GM12878 (cell line): ENCODE measurements at regions not wholly inside any gene's neighbourhood (a gene's known extent, or its start where the extent isn't known, plus 50 kb on each side); places are given as distances from the start of the nearest gene placed in this dataset.

ENCODE experiments used
- ATAC-seq: fragments of 200-7000 bp; cut with Tn5 transposase; 3 replicates; pipeline ENCODE4 v1.9.1; 2020; ENCODE audit warnings: mild to moderate bottlenecking, moderate library complexity
- BruUV-seq: library from RNA; stranded (reverse); fragments of 400-500 nt; replicated peaks from 2 replicates; lab custom pipeline; 2021; lab: Mats Ljungman, UMichigan
- CTCF ChIA-PET: fragments of 300-600 bp; sonication (Branson Sonifier 250); formaldehyde crosslinking; extraction: SDS; loops from one replicate; lab custom pipeline; 2021; ENCODE audit warnings: inconsistent platforms; lab: Yijun Ruan, JAX
- POLR2A ChIA-PET: fragments of 350-600 bp; formaldehyde crosslinking; extraction: SDS; loops from one replicate; lab custom pipeline; 2021; ENCODE audit warnings: inconsistent platforms; lab: Charles Lee
- RAD21 ChIA-PET: fragments of 300-600 bp; sonication (Branson Sonifier 250); formaldehyde crosslinking; loops from one replicate; lab custom pipeline; 2023; ENCODE audit warnings: antibody characterized with exemption; ENCODE audit not compliant: unreplicated experiment; lab: Charles Lee
- SMC1A ChIA-PET: fragments of 300-600 bp; sonication (Branson Sonifier 250); formaldehyde crosslinking; loops from one replicate; lab custom pipeline; 2023; ENCODE audit not compliant: unreplicated experiment, uncharacterized antibody; lab: Charles Lee
- DNase-seq: peaks from one replicate; pipeline ENCODE4 v3.0.0-alpha.2; 2011; ENCODE audit warnings: low read depth, low spot score
- FAIRE-seq: peaks from 3 replicates; lab custom pipeline; 2011; peaks lifted over from hg19 to GRCh38; lab: Jason Lieb, UNC
- H2AFZ ChIP-seq: 2 replicates; pipeline ENCODE4 v1.6.0; 2011; ENCODE audit warnings: low read depth, low read length, control low read depth; ENCODE audit not compliant: control insufficient read depth
- H3K27ac ChIP-seq: 2 replicates; pipeline ENCODE4 v1.5.1; 2011; ENCODE audit warnings: control low read depth; ENCODE audit not compliant: control insufficient read depth, insufficient read depth
- H3K27me3 ChIP-seq, 2 experiments: replicated peaks in 1 of 2; 2 replicates each; pipeline versions ENCODE4 v1.6.0 to v1.6.1; 2011; ENCODE audit warnings: low read length in 1 of 2; ENCODE audit not compliant: control insufficient read depth in 2 of 2, insufficient read depth in 2 of 2
- H3K36me3 ChIP-seq, 2 experiments: 2 replicates each; pipeline ENCODE4 v1.5.1; 2011; ENCODE audit warnings: low read length in 1 of 2; ENCODE audit not compliant: control insufficient read depth in 2 of 2, insufficient read depth in 2 of 2
- H3K4me1 ChIP-seq: 2 replicates; pipeline ENCODE4 v1.6.1; 2011; ENCODE audit warnings: mild to moderate bottlenecking, low read length, moderate library complexity, mixed read lengths; ENCODE audit not compliant: control insufficient read depth, insufficient read depth
- H3K4me2 ChIP-seq: 2 replicates; pipeline ENCODE4 v1.6.0; 2011; ENCODE audit warnings: control low read depth; ENCODE audit not compliant: control insufficient read depth, insufficient read depth
- H3K4me3 ChIP-seq: fragments of 200-600 bp; sonication (generic); 2 replicates; pipeline ENCODE4 v1.5.1; 2016
- H3K79me2 ChIP-seq: 2 replicates; pipeline ENCODE4 v1.6.0; 2011; ENCODE audit warnings: low read length; ENCODE audit not compliant: control insufficient read depth, insufficient read depth
- H3K9ac ChIP-seq: 2 replicates; pipeline ENCODE4 v1.8.0; 2011; ENCODE audit warnings: low read length, control low read depth, mixed read lengths; ENCODE audit not compliant: control insufficient read depth, insufficient read depth
- H3K9me3 ChIP-seq: replicated peaks from 3 replicates; pipeline ENCODE4 v1.5.1; 2011; ENCODE audit warnings: mild to moderate bottlenecking, low read length; ENCODE audit not compliant: control insufficient read depth, insufficient read depth
- H4K20me1 ChIP-seq: 2 replicates; pipeline ENCODE4 v1.6.0; 2011; ENCODE audit not compliant: control insufficient read depth, insufficient read depth
- ATF7 ChIP-seq: fragments of 450-650 bp; IDR thresholded peaks from 2 replicates; pipeline ENCODE4 v1.6.1; 2016; ENCODE audit warnings: low read depth, mild to moderate bottlenecking
- MTA2 ChIP-seq: fragments of 450-650 bp; IDR thresholded peaks from 2 replicates; pipeline ENCODE4 v1.6.1; 2016; ENCODE audit warnings: low read depth, mild to moderate bottlenecking, moderate library complexity
- NBN ChIP-seq: fragments of 450-650 bp; IDR thresholded peaks from 2 replicates; pipeline ENCODE4 v1.6.1; 2016
- NFIC ChIP-seq: IDR thresholded peaks from 2 replicates; pipeline ENCODE4 v1.6.1; 2012; ENCODE audit warnings: low read depth, mild to moderate bottlenecking, inconsistent platforms, low read length, moderate library complexity
- PAX5 ChIP-seq: IDR thresholded peaks from 2 replicates; pipeline ENCODE4 v1.6.1; 2011; ENCODE audit warnings: low read depth, low read length, borderline replicate concordance
- POLR2A ChIP-seq: IDR thresholded peaks from 2 replicates; pipeline ENCODE4 v1.6.1; 2011; ENCODE audit warnings: low read depth, mild to moderate bottlenecking, low read length
- RAD51 ChIP-seq: fragments of 450-650 bp; IDR thresholded peaks from 2 replicates; pipeline ENCODE4 v1.6.1; 2016; ENCODE audit warnings: moderate library complexity, mild to moderate bottlenecking, inconsistent platforms
- SPI1 ChIP-seq: IDR thresholded peaks from 2 replicates; pipeline ENCODE4 v1.6.1; 2011; ENCODE audit warnings: low read depth, mild to moderate bottlenecking, low read length, moderate library complexity, borderline replicate concordance; ENCODE audit not compliant: insufficient read depth
- SRF ChIP-seq, 2 experiments: IDR thresholded peaks; 2 replicates each; pipeline ENCODE4 v1.6.1; 2011; ENCODE audit warnings: low read depth in 2 of 2, low read length in 2 of 2, mild to moderate bottlenecking in 1 of 2, moderate library complexity in 1 of 2
- TARDBP ChIP-seq: IDR thresholded peaks from 2 replicates; pipeline ENCODE4 v1.6.1; 2016; ENCODE audit warnings: borderline replicate concordance
- ZNF207 ChIP-seq: fragments of 450-650 bp; IDR thresholded peaks from 2 replicates; pipeline ENCODE4 v1.6.1; 2014; ENCODE audit warnings: antibody characterized with exemption, mild to moderate bottlenecking, borderline replicate concordance
- ZSCAN29 ChIP-seq: fragments of 450-650 bp; IDR thresholded peaks from 2 replicates; pipeline ENCODE4 v1.6.1; 2017; ENCODE audit warnings: mild to moderate bottlenecking, moderate library complexity
- WGBS: methylation state at CpG from one replicate; pipeline ENCODE4 v1.1.6; 2016; ENCODE audit warnings: low lambda C conversion rate; ENCODE audit not compliant: insufficient replicate concordance, insufficient coverage; ENCODE audit errors: missing lambda C conversion rate; 5-methylcytosine and 5-hydroxymethylcytosine counted together
- in situ Hi-C: fragments of 300-500 bp; cut with MboI; formaldehyde crosslinking; loops from 9 replicates; pipeline ENCODE4 v1.14.3; 2018; ENCODE audit warnings: mixed read lengths
- intact Hi-C: fragments of 100-400 bp; cut with micrococcal nuclease; formaldehyde crosslinking; loops from one replicate; pipeline ENCODE4 v1.14.2; 2022; ENCODE audit not compliant: unreplicated experiment
- TF ChIP-seq, protein P1 (sequence below): fragments of 450-650 bp; IDR thresholded peaks from 2 replicates; pipeline ENCODE4 v1.6.1; 2016; ENCODE audit warnings: mild to moderate bottlenecking
- TF ChIP-seq, protein P2 (sequence below): fragments of 450-650 bp; IDR thresholded peaks from 2 replicates; pipeline ENCODE4 v1.6.1; 2017; ENCODE audit warnings: low read depth, mild to moderate bottlenecking, moderate library complexity

DNA sequence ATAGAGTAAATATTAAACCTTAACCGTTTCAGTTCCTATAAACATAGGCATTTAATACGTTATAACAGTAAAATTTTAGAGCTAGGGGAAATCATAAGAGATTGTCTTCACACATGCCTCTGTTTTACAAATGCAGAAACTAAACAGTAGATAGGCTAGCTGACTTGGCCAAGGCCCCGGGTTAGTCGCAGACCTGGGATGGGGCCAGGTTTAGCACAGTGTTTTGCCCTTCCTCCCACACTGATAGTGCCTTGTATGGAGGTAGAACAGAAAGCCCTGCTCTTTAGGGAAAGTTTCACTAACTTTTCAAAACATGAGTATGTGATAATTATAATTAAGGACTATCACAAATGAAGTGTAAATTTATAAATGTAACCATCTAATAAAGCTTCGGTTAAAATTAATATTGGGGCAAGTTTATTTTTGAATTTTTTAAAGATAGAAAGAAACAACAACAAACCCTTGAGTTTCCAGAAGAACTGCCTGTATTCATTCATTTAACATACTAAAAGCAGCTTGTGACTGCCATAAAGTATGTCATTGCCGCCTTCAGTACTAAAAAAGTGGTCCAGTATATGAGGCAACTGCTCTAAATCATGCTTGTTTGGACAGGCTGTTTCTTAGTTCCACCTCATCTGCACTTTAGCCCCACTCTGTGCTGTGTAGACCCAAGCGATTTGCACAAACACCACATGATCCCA, 62.5 kb upstream of the LOC128125822 start:
- H3K4me2 ChIP-seq: no peak overlapping the region; the same call in 1 of the 2 replicates
- no peaks in the 10 kb centered on the region; the same call in 2 of the 3 replicates for H3K9me3 ChIP-seq
- ChIA-PET POLR2A (interaction anchor here (0.6 to 1.5 kb wide), 6 partner anchors 8 to 64 kb away, joined by 3 to 7 read pairs (median 5); no protein-coding TSS in a partner anchor), SMC1A (interaction anchor here (0.6 to 6.6 kb wide), 18 partner anchors 9 to 255 kb away, joined by 3 to 96 read pairs (median 4); no protein-coding TSS in a partner anchor), CTCF (interaction anchor here (1.0 to 4.2 kb wide), 10 partner anchors 9 to 292 kb away, joined by 3 to 28 read pairs (median 5); no protein-coding TSS in a partner anchor), RAD21 (interaction anchor here (0.7 to 2.4 kb wide), 13 partner anchors 9 to 293 kb away, joined by 3 to 11 read pairs (median 6); no protein-coding TSS in a partner anchor)
- no peak overlapping the region for H3K9ac ChIP-seq
- no TSS peak for BruUV-seq
- DNase-seq (no peak), FAIRE-seq (no peak), ATAC-seq (peak; percentile 82)
- no peaks in the 10 kb centered on the region for H3K27me3 ChIP-seq
- H3K4me3 ChIP-seq: no peak overlapping the region
- in situ Hi-C loops: no loop called here
- H2AFZ ChIP-seq: no peak overlapping the region; the same call in 1 of the 2 replicates
- intact Hi-C loops: loop anchor here (10.0 kb wide), 1 partner anchor 535 kb away; no protein-coding TSS in a partner anchor
- H3K79me2 ChIP-seq: no peaks in the 10 kb centered on the region
- H4K20me1 ChIP-seq: no peaks in the 10 kb centered on the region
- TF ChIP-seq NBN (0 out of 2 replicates have a peak, but pooled peaks have one; percentile 20), NFIC (no peak), ATF7 (peak; percentile 38; the same call in 1 of the 2 replicates), RAD51 (peak; percentile 71), SPI1 (no peak), TARDBP (no peak), PAX5 (no peak), ZNF207 (no peak), SRF (IDR thresholded peaks at IDR 0.05; ENCODE audit: low read depth in 2 of 2, low read length in 2 of 2) (no peak), MTA2 (peak; percentile 34; the same call in 1 of the 2 replicates), POLR2A (no peak), ZSCAN29 (peak; percentile 86)
- TF ChIP-seq, protein P1, sequence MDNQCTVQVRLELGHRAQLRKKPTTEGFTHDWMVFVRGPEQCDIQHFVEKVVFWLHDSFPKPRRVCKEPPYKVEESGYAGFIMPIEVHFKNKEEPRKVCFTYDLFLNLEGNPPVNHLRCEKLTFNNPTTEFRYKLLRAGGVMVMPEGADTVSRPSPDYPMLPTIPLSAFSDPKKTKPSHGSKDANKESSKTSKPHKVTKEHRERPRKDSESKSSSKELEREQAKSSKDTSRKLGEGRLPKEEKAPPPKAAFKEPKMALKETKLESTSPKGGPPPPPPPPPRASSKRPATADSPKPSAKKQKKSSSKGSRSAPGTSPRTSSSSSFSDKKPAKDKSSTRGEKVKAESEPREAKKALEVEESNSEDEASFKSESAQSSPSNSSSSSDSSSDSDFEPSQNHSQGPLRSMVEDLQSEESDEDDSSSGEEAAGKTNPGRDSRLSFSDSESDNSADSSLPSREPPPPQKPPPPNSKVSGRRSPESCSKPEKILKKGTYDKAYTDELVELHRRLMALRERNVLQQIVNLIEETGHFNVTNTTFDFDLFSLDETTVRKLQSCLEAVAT: 0 out of 2 replicates have a peak, but pooled peaks have one; percentile 9
- TF ChIP-seq, protein P2, sequence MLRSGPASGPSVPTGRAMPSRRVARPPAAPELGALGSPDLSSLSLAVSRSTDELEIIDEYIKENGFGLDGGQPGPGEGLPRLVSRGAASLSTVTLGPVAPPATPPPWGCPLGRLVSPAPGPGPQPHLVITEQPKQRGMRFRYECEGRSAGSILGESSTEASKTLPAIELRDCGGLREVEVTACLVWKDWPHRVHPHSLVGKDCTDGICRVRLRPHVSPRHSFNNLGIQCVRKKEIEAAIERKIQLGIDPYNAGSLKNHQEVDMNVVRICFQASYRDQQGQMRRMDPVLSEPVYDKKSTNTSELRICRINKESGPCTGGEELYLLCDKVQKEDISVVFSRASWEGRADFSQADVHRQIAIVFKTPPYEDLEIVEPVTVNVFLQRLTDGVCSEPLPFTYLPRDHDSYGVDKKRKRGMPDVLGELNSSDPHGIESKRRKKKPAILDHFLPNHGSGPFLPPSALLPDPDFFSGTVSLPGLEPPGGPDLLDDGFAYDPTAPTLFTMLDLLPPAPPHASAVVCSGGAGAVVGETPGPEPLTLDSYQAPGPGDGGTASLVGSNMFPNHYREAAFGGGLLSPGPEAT: peak; percentile 53; the same call in 1 of the 2 replicates
- 64% methylated on average over 7 of the region's 7 CpGs for WGBS
- peaks cover 25% of the 10 kb centered on the region for H3K4me1 ChIP-seq
- no peak overlapping the region for H3K27ac ChIP-seq
- no peaks in the 10 kb centered on the region for H3K36me3 ChIP-seq
